ENCODE measurements at regions not wholly inside any gene's neighbourhood (a gene's known extent, or its start where the extent isn't known, plus 50 kb on each side); places are given as distances from the start of the nearest gene placed in this dataset.
"Not testable (repeated sequence)": the region's sequence is repeated elsewhere in the genome, so short reads cannot be mapped to it uniquely, and the experiment has no call there.

DNA sequence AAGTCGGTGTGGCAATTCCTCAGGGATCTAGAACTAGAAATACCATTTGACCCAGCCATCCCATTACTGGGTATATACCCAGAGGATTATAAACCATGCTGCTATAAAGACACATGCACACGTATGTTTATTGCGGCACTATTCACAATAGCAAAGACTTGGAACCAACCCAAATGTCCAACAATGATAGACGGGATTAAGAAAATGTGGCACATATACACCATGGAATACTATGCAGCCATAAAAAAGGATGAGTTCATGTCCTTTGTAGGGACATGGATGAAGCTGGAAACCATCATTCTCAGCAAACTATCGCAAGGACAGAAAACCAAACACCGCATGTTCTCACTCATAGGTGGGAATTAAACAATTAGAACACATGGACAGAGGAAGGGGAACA lies 80.6 kb upstream of the ST3GAL5 start:
- DNase-seq (ENCODE audit: low spot score in 2 of 2); H3K4me3 ChIP-seq (ENCODE audit: low read depth, poor library complexity, severe bottlenecking); intact Hi-C loops (cut with DNase I; ENCODE audit: low total_unique reads): not testable (repeated sequence)
- 95 to 100% methylated on average over 2 to 5 of the region's 6 CpGs for WGBS, 2 donors

DNA sequence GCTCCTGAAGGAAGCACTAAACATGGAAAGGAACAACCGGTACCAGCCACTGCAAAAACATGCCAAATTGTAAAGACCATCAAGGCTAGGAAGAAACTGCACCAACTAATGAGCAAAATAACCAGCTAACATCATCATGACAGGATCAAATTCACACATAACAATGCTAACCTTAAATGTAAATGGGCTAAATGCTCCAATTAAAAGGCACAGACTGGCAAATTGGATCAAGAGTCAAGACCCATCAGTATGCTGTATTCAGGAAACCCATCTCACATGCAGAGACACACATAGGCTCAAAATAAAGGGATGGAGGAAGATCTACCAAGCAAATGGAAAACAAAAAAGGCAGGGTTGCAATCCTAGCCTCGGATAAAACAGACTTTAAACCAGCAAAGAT lies 77.0 kb upstream of the ST3GAL5 start:
- DNase-seq (ENCODE audit: low spot score in 2 of 2); intact Hi-C loops (cut with DNase I; ENCODE audit: low total_unique reads); H3K4me3 ChIP-seq (ENCODE audit: low read depth, poor library complexity, severe bottlenecking): not testable (repeated sequence)
- 81 to 90% methylated on average over 2 of the region's 2 CpGs for WGBS, 2 donors

DNA sequence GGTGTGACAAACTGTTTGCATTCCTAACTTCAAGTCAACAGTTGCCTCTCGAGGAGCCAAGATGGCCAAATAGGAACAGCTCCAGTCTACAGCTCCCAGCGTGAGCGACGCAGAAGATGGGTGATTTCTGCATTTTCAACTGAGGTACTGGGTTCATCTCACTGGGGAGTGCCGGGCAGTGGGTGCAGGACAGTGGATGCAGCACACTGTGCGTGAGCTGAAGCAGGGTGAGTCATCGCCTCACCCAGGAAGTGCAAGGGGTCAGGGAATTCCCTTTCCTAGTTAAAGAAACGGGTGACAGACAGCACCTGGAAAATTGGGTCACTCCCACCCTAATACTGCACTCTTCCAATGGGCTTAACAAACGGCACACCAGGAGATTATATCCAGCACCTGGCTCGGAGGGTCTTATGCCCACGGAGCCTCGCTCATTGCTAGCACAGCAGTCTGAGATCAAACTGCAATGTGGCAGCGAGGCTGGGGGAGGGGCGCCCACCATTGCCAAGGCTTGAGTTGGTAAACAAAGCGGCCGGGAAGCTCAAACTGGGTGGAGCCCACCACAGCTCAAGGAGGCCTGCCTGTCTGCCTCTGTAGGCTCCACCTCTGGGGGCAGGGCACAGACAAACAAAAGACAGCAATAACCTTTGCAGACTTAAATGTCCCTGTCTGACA lies 75.1 kb upstream of the ST3GAL5 start:
- 80 to 82% methylated on average over 16 of the region's 16 CpGs for WGBS, 2 donors
- intact Hi-C loops (cut with DNase I; ENCODE audit: low total_unique reads); DNase-seq (ENCODE audit: low spot score in 2 of 2); H3K4me3 ChIP-seq (ENCODE audit: low read depth, poor library complexity, severe bottlenecking): not testable (repeated sequence)

DNA sequence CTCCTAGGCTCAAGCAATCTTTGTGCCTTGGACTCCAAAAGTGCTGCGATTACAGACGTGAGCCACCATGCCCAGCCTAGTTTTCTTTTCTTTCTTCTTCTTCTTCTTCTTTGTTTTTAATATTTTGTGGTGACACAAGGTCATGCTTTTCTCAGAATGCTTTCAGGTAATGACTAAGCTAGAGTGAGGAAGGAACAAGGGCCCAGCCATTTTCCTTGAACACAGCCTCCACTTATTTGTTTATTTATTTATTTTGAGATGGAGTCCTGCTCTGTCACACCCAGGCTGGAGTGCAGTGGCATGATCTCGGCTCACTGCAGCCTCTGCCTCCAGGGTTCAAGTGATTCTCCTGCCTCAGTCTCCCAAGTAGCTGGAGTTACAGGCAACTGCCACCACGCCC lies 74.3 kb upstream of the ST3GAL5 start:
- intact Hi-C loops (cut with DNase I; ENCODE audit: low total_unique reads) = no loop called here
- TF ChIP-seq, protein P1, sequence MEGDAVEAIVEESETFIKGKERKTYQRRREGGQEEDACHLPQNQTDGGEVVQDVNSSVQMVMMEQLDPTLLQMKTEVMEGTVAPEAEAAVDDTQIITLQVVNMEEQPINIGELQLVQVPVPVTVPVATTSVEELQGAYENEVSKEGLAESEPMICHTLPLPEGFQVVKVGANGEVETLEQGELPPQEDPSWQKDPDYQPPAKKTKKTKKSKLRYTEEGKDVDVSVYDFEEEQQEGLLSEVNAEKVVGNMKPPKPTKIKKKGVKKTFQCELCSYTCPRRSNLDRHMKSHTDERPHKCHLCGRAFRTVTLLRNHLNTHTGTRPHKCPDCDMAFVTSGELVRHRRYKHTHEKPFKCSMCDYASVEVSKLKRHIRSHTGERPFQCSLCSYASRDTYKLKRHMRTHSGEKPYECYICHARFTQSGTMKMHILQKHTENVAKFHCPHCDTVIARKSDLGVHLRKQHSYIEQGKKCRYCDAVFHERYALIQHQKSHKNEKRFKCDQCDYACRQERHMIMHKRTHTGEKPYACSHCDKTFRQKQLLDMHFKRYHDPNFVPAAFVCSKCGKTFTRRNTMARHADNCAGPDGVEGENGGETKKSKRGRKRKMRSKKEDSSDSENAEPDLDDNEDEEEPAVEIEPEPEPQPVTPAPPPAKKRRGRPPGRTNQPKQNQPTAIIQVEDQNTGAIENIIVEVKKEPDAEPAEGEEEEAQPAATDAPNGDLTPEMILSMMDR (IDR thresholded peaks at IDR 0.05) = no peak
- TF ChIP-seq POLR2A (IDR thresholded peaks at IDR 0.05) = no peak
- H3K4me3 ChIP-seq (ENCODE audit: low read depth, poor library complexity, severe bottlenecking) = no peak overlapping the region
- 79 to 94% methylated on average over 4 of the region's 4 CpGs for WGBS, 2 donors
- no peak for DNase-seq (ENCODE audit: low spot score in 2 of 2)

DNA sequence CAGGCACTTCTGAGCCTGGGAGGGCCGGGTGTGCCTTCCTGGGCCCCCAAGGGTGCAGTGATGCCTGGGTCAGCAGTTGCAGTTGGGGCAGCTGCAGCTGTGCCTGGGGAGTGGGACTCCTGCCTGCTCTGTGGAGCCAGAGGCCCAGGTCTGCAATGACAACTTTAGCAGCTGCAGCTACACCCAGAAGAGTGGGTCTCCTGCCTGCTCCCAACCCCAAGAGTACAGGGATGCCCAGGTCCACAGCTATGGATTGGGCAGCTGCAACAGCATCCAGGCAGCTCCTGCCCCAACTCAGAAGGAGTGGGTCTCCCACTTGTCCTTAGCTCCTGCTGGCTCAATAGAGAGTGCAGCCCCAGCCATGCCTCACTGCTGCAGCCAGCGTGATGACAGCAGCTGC lies 73.0 kb upstream of the ST3GAL5 start:
- TF ChIP-seq, protein P1 (IDR thresholded peaks at IDR 0.05) = no peak
- no peak for TF ChIP-seq POLR2A (IDR thresholded peaks at IDR 0.05)
- H3K4me3 ChIP-seq (ENCODE audit: low read depth, poor library complexity, severe bottlenecking) = no peak overlapping the region
- 94 to 100% methylated on average over 2 of the region's 2 CpGs for WGBS, 2 donors
- intact Hi-C loops (cut with DNase I; ENCODE audit: low total_unique reads) = no loop called here
- no peak for DNase-seq (ENCODE audit: low spot score in 2 of 2)

DNA sequence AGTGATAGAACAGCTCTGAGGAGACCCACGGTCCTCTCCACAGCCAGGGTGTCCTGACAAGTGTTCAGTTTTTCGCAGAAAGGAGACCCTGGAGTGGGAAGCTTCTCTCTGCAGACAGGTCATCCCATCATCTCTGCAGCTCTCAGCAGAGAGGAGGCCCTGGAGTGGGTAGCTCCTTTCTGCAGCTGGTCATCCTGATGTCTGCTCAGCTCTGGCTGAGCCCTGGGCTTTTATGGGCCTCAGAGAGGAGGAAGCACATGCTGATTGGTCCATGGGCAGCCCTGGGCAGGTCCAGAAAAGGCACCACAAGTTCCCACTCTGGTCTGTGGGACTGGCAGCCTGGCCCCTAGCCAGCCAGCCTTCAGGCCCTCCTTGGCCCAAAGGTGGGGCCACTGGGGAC lies 72.3 kb upstream of the ST3GAL5 start:
- no peak overlapping the region for H3K4me3 ChIP-seq (ENCODE audit: low read depth, poor library complexity, severe bottlenecking)
- TF ChIP-seq, protein P1 (IDR thresholded peaks at IDR 0.05) = no peak
- TF ChIP-seq POLR2A (IDR thresholded peaks at IDR 0.05) = no peak
- intact Hi-C loops (cut with DNase I; ENCODE audit: low total_unique reads) = no loop called here
- 93 to 97% methylated on average over 2 of the region's 2 CpGs for WGBS, 2 donors
- no peak for DNase-seq (ENCODE audit: low spot score in 2 of 2)

DNA sequence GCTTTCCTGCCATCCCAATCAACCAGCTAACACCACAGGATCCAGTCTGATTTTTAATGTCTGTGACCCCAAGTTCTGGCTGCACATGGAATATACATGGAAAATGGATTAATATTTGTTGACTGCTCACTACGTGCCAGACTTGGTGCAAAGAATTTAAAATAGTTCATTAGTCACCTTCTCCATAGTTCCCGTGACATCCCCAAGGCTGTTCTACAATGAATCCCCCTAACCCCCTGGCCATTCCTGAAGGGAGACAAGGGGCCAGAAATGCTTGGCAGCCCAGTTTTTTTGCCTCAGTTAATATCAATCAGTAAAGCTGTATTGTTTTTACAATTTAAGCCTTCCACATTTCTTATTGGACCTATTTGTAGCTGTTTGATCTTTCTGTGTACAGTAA lies 71.0 kb upstream of the ST3GAL5 start:
- no peak for TF ChIP-seq POLR2A (IDR thresholded peaks at IDR 0.05)
- TF ChIP-seq, protein P1 (IDR thresholded peaks at IDR 0.05) = no peak
- H3K4me3 ChIP-seq (ENCODE audit: low read depth, poor library complexity, severe bottlenecking) = no peak overlapping the region
- intact Hi-C loops (cut with DNase I; ENCODE audit: low total_unique reads) = no loop called here
- WGBS, 2 donors = 77 to 78% methylated on average over 2 of the region's 2 CpGs
- no peak for DNase-seq (ENCODE audit: low spot score in 2 of 2)
